ENCODE measurements at regions not wholly inside any gene's neighbourhood (a gene's known extent, or its start where the extent isn't known, plus 50 kb on each side); places are given as distances from the start of the nearest gene placed in this dataset.

DNA sequence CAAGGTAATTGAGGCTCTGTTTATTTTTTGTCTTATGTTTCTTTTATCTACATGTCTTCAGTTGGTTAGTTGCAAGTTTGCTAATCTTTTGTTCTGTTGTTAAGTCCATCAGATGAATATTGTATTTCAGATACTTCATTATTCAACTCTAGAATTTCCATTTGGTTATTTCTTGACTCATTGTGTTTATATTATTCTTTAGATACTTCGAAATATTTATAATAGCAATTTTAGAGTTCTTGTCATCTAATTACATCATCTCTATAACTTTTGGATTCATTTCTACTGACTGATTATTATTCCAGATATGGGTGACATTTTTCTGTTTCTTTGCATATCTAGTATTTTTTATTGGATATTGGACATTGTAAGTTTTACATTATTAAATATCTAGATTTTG, 405.6 kb downstream of the PLPP3 start (continued):
- TF ChIP-seq, protein P1, sequence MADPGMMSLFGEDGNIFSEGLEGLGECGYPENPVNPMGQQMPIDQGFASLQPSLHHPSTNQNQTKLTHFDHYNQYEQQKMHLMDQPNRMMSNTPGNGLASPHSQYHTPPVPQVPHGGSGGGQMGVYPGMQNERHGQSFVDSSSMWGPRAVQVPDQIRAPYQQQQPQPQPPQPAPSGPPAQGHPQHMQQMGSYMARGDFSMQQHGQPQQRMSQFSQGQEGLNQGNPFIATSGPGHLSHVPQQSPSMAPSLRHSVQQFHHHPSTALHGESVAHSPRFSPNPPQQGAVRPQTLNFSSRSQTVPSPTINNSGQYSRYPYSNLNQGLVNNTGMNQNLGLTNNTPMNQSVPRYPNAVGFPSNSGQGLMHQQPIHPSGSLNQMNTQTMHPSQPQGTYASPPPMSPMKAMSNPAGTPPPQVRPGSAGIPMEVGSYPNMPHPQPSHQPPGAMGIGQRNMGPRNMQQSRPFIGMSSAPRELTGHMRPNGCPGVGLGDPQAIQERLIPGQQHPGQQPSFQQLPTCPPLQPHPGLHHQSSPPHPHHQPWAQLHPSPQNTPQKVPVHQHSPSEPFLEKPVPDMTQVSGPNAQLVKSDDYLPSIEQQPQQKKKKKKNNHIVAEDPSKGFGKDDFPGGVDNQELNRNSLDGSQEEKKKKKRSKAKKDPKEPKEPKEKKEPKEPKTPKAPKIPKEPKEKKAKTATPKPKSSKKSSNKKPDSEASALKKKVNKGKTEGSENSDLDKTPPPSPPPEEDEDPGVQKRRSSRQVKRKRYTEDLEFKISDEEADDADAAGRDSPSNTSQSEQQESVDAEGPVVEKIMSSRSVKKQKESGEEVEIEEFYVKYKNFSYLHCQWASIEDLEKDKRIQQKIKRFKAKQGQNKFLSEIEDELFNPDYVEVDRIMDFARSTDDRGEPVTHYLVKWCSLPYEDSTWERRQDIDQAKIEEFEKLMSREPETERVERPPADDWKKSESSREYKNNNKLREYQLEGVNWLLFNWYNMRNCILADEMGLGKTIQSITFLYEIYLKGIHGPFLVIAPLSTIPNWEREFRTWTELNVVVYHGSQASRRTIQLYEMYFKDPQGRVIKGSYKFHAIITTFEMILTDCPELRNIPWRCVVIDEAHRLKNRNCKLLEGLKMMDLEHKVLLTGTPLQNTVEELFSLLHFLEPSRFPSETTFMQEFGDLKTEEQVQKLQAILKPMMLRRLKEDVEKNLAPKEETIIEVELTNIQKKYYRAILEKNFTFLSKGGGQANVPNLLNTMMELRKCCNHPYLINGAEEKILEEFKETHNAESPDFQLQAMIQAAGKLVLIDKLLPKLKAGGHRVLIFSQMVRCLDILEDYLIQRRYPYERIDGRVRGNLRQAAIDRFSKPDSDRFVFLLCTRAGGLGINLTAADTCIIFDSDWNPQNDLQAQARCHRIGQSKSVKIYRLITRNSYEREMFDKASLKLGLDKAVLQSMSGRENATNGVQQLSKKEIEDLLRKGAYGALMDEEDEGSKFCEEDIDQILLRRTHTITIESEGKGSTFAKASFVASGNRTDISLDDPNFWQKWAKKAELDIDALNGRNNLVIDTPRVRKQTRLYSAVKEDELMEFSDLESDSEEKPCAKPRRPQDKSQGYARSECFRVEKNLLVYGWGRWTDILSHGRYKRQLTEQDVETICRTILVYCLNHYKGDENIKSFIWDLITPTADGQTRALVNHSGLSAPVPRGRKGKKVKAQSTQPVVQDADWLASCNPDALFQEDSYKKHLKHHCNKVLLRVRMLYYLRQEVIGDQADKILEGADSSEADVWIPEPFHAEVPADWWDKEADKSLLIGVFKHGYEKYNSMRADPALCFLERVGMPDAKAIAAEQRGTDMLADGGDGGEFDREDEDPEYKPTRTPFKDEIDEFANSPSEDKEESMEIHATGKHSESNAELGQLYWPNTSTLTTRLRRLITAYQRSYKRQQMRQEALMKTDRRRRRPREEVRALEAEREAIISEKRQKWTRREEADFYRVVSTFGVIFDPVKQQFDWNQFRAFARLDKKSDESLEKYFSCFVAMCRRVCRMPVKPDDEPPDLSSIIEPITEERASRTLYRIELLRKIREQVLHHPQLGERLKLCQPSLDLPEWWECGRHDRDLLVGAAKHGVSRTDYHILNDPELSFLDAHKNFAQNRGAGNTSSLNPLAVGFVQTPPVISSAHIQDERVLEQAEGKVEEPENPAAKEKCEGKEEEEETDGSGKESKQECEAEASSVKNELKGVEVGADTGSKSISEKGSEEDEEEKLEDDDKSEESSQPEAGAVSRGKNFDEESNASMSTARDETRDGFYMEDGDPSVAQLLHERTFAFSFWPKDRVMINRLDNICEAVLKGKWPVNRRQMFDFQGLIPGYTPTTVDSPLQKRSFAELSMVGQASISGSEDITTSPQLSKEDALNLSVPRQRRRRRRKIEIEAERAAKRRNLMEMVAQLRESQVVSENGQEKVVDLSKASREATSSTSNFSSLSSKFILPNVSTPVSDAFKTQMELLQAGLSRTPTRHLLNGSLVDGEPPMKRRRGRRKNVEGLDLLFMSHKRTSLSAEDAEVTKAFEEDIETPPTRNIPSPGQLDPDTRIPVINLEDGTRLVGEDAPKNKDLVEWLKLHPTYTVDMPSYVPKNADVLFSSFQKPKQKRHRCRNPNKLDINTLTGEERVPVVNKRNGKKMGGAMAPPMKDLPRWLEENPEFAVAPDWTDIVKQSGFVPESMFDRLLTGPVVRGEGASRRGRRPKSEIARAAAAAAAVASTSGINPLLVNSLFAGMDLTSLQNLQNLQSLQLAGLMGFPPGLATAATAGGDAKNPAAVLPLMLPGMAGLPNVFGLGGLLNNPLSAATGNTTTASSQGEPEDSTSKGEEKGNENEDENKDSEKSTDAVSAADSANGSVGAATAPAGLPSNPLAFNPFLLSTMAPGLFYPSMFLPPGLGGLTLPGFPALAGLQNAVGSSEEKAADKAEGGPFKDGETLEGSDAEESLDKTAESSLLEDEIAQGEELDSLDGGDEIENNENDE (IDR thresholded peaks at IDR 0.05; ENCODE audit: insufficient replicate concordance, low read length) = no peak
- no peak for TF ChIP-seq CBX8 (IDR thresholded peaks at IDR 0.05; ENCODE audit: borderline replicate concordance, low read depth, low read length)
- TF ChIP-seq BACH1 (IDR thresholded peaks at IDR 0.05; ENCODE audit: low read length) = no peak
- TF ChIP-seq CHD1 (IDR thresholded peaks at IDR 0.05; ENCODE audit: low read depth, low read length) = no peak
